NCI-H2171 treated with DMSO at 0.1 percent for 48 hours (cell line): ENCODE measurements at regions not wholly inside any gene's neighbourhood (a gene's known extent, or its start where the extent isn't known, plus 50 kb on each side); places are given as distances from the start of the nearest gene placed in this dataset.

Source experiments
- DNase-seq: peaks from one replicate; lab custom pipeline; 2025; lab: John Stamatoyannopoulos, UW

DNA sequence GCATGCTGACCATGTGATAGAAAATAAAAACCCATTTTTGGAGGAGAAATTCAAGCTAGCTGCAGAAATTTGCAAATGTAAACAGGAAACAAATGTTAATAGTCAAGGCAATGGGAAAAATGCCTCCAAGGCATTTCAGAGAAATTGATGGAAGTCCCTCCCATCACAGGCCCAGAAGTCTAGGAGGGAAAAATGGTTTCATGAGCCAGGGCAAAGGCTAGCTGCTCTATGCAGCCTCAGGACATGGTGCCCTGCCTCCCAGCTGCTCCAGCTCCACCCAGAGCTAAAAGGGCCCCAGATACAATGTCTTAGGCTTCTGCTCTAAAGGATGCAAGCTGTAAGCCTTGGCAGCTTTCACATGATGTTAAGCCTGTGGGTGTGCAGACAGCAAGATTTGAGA is 1419.4 kb upstream of the CELF4 start:
- DNase-seq, result no peak

DNA sequence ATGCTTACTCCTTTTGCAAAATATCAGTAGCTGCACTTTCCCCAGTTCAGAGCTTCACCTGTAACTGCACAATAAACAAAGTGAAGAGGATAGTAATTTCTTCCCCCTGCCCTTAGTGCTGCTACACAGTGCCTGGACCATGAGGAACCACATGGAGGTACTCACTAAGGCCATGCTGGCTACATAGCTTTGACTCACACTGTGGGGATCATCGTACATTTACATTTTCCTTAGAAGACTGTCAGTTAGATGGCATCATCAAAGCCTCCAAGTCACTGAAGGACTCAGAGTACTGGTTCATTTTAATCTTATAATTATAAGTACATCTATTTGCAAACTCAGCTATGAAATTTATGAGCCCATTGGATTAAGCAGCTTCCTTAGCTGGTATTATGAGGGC is 1416.5 kb upstream of the CELF4 start:
- DNase-seq, result no peak

GRCh38 chr18:38981389-38981788 is 1415.8 kb upstream of the CELF4 start:
- DNase-seq, result no peak

DNA sequence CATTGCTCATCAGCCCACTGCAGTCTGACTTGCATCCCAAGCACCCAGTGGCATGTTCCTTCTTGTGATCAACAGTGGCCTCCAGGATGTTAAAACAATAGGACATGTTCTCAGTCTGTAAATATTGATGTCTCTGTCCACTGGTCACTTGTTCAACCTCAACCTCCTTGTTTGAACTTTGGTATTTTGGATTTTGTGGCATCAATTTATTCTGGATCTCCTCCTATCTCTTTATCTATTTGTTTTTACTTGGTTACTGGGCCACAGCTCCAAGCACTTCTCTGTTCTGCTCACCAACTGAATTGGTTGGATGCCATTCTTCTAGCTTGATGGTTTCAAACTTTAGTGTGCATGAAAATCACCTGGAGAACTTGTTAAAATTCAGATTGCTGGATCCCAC is 1414.8 kb upstream of the CELF4 start:
- no peak for DNase-seq

DNA sequence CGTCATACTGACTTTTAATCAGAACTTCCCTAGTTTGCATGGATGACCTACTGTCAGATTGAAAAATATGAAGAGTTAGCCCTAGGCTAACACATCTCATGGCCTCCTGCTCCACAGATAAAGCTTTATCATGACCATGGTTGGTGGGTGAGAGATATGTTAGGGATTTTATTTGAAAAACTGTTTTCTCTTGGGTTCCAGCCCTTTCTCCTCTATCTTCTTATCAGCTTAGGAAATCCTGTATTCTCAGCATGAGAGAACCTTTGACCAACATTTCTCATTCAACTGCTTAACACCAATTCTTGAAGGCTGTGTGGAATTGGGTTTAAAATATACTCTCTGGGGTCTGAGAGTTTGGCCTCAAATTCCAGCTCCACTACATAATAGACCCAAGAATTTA is 1407.0 kb upstream of the CELF4 start:
- no peak for DNase-seq

- no peak for DNase-seq
Observed at GRCh38 chr18:38971881-38972280, 1406.3 kb upstream of the CELF4 start.

GRCh38 chr18:38966841-38967240 is 1401.2 kb upstream of the CELF4 start:
- DNase-seq, result no peak

GRCh38 chr18:38963943-38964660 is 1398.5 kb upstream of the CELF4 start:
- DNase-seq, result no peak

DNA sequence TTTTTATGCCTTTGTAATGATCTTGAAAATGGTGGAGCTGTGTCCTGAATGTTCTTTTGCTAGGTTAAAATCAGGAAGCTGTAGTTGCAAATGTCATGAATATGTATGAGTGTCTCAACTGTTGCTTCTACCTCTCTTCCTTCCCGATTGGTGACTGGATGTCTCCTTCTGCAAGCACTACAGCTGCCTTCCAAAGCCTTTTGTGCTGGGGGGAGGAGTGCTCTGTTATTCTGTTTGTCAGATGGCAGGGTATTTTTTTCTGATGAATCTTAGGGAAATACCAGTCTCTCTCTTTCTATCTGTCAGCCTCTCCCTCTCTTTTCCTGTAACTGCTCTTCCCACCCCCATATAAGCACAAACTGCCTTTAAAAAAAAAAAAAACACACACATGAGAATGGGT is 1396.3 kb upstream of the CELF4 start:
- DNase-seq, result no peak

GRCh38 chr18:38957736-38958135 is 1392.1 kb upstream of the CELF4 start:
- DNase-seq, result no peak

DNA sequence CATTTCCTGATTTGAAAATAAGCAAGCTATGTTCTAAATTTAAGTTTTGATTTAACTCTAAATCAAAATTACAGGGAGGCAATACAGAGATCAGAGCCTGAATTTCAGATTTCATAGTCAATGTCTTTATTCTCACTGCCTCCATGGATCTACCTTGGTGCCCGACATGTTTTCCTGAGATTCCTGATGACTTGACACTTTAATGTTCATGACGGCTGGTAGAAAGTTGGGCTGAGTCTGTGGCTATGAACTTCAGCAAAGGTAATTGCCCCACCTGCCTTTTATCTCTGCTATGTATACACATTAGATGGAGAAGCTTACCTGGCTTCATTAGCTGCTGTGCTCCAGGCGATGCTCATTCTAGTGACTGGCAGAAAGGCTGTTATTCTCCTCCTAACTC is 1390.5 kb upstream of the CELF4 start:
- DNase-seq, result no peak

- no peak for DNase-seq
Observed at GRCh38 chr18:38951633-38952032, 1386.0 kb upstream of the CELF4 start.

- no peak for DNase-seq
Observed at GRCh38 chr18:38948436-38948835, 1382.8 kb upstream of the CELF4 start.

- DNase-seq, result no peak
Observed at GRCh38 chr18:38944446-38945024, 1378.9 kb upstream of the CELF4 start.

- DNase-seq, result no peak
Observed at GRCh38 chr18:38941711-38942561, 1376.3 kb upstream of the CELF4 start.

DNA sequence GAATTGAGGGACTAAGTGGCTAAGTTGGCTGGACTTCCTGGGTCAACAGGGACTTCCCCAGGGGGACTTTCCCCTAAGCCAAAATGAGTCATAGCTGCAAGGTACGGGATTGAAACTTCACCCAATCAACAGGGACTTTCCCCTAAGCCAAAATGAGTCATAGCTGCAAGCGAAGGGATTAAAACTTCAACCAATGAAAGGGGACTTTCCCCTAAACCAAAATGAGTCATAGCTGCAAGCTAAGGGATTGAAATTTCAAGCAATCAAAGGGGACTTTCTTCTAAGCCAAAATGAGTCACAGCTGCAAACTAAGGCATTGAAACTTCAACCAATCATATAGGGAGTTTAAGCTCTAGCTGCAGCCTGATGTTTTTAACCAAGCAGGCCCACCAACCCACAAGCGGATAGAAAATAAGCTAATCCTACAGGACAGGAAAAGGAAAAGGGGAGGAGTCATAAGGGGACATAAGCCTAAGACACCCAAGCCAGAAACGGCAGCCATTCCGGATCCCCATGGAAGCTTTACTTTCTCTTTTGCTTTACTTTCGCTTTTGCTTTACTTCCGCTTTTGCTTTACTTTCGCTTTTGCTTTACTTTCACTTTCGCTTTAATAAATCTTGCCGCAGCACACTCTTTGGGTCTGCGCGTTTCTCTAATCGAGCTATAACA is 1375.4 kb upstream of the CELF4 start:
- no peak for DNase-seq

DNA sequence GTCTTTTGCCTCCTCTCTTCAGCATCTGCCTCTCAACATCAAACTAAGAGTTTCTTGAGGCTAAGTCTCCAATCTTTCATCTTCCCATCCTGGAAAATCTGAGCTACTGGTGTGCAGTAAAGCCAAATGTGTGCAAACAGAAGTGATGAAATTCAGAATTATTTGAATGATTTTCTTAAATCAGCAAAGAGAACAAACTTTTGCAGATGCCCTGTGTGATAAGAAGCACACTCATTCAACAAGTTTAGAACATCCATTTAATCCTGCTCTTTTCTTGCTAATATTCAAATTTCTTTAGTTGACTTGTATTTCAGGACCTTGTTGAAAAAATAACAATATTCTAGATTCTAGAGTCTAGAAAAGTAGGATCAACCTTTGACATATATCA is 1374.9 kb upstream of the CELF4 start:
- DNase-seq, result no peak

- DNase-seq, result no peak
Observed at GRCh38 chr18:38933910-38934510, 1368.4 kb upstream of the CELF4 start.

DNA sequence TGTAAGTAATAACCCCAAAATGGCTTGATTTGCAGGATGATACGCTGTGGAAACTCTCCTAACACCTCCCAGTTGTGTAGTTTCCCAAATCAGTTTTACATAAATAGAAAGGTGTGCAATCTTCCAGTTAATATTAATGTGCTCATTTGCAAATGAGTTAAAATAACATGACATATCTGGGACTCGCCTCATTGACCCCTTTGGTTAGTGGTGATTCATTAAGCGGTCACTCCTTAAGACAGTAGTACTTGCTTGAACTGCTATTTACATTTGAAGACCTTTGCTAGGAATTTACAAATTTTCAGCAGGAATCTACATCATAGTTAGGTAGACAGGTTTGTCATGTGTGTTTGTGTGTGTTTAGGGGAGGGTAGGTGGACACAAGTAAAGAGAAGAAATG is 1367.7 kb upstream of the CELF4 start:
- no peak for DNase-seq

- DNase-seq, result no peak
Observed at GRCh38 chr18:38932752-38933151, 1367.2 kb upstream of the CELF4 start.

DNA sequence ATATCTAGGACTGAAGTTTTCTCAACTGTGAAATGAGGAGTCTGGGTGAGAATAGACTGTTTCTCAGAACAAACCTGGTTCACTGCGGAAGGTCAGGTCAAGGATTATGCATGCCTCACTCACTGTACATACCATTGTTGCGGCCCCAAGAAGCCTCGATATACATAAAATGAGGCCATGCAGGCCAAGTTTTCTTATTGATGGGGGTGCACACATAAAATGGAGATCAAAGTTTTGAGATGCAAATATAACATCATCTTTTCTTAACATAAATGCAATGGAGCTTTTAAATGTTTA is 1366.1 kb upstream of the CELF4 start:
- DNase-seq, result no peak
